Right ventricle myocardium superior (tissue), 1 donor: ENCODE measurements at regions not wholly inside any gene's neighbourhood (a gene's known extent, or its start where the extent isn't known, plus 50 kb on each side); places are given as distances from the start of the nearest gene placed in this dataset.
"Not testable (repeated sequence)": the region's sequence is repeated elsewhere in the genome, so short reads cannot be mapped to it uniquely, and the experiment has no call there.

Experiments
- ATAC-seq: fragments of 200-7000 bp; cut with Tn5 transposase; one replicate; pipeline ENCODE4 v1.9.1; 2020; ENCODE audit warnings: mild to moderate bottlenecking; ENCODE audit not compliant: poor library complexity
- DNase-seq: peaks from one replicate; pipeline ENCODE4 v3.0.0-alpha.2; 2020
- intact Hi-C: fragments of 100-400 bp; cut with DNase I; formaldehyde crosslinking; loops from one replicate; pipeline ENCODE4 v1.11.2; 2022
- microRNA-seq: library from miRNA; unstranded; fragments of <30 nt; microRNA quantifications from one replicate; pipeline ENCODE4 v1.2.0, GENCODE V29; 2020
- donor health status: DM: no; HTN: yes; CAD: no; lungs with severe emphysema.

- intact Hi-C loops, result no loop called here
- ATAC-seq, result no peak
- DNase-seq, result no peak
Measured at GRCh38 chr10:131041031-131041430, 270.5 kb downstream of the TCERG1L start.

DNA sequence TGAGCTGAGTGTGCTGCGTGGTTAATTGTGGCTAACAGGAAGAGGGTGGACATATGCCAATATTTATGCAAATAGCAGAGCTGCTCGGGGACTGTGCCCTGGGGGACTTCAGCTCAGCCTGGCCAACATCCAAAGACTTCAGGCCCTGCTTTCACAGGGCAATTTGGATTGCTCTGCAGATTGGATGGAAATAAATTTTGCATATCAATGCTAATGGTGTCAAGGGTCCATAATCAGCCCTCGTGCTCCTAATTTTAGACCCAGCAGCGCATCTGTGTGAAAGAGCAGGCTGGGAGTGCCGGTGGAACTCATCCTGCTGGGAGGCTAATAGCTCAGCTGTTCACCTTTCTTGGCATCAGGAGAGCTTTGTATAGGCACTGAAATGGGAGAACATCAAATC, 270.1 kb downstream of the TCERG1L start:
- DNase-seq, result no peak
- intact Hi-C loops, result no loop called here
- ATAC-seq, result no peak

- intact Hi-C loops, ATAC-seq, DNase-seq: not testable (repeated sequence)
Measured at GRCh38 chr10:131042015-131042414, 269.5 kb downstream of the TCERG1L start.

Small RNA genes lying in the stretch of these regions (microRNA-seq; reads per million reads assigned to microRNA genes)
- gene MIR378C, result 0.97 reads per million
